COR-L47 (cell line): ENCODE measurements at regions not wholly inside any gene's neighbourhood (a gene's known extent, or its start where the extent isn't known, plus 50 kb on each side); places are given as distances from the start of the nearest gene placed in this dataset.

Experiments
- DNase-seq: peaks from one replicate; lab custom pipeline; 2025; lab: John Stamatoyannopoulos, UW

DNA sequence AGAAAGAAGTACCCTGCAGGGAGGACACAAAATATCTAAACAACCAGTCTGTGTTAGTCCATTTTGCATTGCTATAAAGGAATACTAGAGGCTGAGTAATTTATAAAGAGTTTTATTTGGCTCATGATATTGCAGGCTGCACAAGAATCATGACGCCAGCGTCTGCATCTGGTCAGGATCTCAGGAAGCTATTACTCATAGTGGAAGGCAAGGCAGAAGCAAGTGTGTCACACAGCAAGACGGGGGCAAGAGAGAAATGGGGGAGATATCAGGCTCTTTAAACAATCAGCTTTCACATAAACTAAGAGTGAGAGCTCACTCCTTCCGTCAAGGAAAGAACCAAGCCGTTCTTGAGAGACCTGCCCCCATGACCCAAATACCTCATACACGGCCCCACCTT, 614.8 kb downstream of the ZIC1 start:
- no peak for DNase-seq

DNA sequence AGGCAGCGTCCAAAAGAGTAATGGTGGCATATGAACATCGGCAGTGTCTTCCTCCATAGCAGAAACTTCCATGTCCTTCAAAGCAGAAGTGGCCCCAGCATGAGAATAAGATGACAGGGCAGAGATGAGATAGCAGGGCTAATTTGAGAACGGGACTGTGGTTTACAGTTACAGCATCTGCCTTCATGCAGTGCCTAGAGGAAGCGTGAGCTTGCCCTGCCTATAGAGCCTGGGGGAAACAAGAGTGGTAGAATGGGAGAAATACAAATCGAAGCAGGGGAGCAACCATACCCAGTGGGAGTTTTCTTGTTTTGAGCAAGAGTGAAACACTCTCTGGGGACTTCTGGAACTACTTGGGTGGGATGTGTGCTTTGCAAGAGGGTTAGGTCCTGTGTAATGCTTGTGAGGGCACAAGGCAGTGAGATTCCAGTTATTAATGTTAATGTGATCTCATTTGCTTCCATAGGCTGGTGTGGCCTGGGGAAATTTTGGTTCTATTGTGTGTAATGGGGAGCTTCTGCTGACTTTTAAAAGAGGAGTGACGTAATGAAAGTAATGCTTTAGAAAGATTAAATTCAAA, 616.9 kb downstream of the ZIC1 start:
- no peak for DNase-seq

DNA sequence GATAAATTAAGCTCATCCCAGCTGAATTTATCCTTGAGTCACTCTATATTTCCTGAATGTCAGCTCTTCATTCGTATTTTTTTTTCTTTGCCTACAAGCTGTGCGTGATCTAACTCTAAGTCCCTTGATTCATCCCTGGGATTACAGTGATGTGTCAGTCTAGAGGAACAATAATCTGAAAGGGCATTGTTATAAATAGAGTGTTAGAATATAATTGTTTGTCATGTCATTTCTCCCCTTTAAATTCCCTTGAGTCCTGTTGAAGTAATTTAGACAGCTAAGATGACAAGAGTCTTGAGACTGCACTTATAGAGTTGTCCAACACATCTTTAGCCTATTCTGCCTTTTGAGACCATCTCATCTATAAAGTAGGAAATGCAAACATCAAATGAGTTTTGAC, 621.8 kb downstream of the ZIC1 start:
- no peak for DNase-seq

GRCh38 chr3:148034353-148034752, 625.2 kb downstream of the ZIC1 start:
- DNase-seq, result no peak

- no peak for DNase-seq
Measured at GRCh38 chr3:148036331-148036876, 627.2 kb downstream of the ZIC1 start.

GRCh38 chr3:148042663-148043445, 633.7 kb downstream of the ZIC1 start:
- peak; percentile 66 for DNase-seq

DNA sequence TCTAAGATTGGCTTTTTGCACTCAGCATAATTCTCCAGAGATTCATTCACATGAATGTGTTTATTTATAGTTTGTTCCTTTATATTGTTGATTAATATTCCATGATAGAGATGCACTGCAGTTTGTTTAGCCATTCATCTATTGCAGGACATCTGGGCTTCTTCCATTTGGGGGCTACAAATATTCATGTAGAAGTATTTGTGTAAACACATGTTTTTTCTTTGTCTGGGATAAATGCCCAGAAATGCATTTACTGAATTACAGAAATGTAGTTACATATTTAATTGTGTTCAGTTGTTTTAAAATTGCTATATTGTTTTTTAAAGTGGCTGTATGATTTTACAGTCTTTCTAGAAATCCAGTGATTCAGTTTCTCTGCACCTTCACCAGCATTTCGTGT, 635.0 kb downstream of the ZIC1 start:
- no peak for DNase-seq

DNA sequence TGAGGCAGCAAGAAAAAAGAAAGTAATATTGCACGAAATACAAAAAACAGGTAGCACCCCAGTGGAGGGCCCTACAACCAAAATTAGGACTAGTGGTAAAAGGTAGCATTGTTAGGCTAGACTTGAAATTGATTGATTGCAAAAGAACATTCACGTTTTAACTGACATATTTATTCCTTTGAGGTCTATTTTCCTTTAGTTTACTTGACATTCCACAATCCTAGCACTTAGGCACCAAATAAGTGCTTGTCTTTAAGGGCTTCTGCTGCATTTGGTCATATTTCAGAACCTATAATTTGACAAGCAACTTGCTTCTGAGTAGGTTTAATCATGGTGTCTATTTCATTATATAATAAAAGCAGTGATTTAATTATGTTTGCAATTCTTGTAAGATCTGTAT, 642.7 kb upstream of the AGTR1 start:
- DNase-seq, result no peak

GRCh38 chr3:148062590-148062989, 635.1 kb upstream of the AGTR1 start:
- DNase-seq, result no peak

GRCh38 chr3:148066802-148067201, 630.9 kb upstream of the AGTR1 start:
- no peak for DNase-seq

DNA sequence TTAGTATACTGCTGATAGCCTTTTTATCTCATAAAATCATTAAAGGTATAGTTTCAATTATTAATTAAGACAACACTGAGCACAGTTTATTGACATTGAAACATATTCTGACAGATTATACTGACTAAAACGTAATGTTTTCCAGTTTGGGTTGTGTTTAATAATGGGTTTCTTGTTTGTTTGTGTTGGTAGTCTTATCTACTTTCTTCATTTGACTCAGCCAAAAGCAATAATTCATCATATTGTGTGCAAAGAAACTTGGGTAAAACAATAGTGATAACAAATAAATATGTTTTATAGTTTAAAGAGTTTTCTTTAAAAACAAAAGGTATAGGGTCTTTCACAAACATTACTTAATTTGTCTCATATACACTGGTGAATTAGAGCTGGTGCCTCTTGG, 629.2 kb upstream of the AGTR1 start:
- no peak for DNase-seq

DNA sequence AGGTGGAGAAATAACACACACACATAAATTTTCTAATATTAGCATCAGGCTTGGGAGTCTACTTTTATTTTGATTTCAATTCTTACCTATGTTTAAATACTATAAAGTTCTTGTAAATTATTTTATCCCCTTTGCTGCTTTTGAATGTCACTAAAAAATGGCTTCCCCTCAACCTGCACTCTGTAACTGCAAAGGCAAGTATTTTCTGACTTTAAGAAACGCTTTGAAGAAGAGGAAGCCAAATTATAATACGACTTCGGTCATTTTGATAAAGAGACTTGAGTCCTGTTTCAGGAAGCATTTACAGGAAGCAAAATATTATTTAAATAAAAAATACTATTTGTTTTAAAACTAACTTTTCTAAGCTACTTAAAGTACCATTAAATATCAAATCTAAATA, 627.7 kb upstream of the AGTR1 start:
- no peak for DNase-seq

- DNase-seq, result no peak
Measured at GRCh38 chr3:148073721-148074456, 623.8 kb upstream of the AGTR1 start.

DNA sequence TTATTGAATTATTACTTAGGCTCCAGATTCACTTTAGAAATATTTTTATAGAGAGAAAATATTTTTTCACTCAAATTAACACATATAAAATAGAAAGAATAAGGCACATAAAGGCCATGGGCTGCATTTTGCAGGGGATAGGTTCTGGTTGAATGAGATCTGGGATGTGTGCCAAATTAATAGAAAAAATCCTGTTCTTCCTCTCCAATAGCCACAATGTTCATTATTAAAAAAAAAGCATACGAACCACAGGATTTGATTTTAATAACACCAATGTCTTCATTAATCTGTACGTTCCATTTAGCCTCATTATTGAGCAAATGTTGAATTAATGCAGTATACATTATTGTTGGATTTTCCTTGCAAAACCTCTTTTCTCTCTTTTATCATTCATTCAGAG, 622.8 kb upstream of the AGTR1 start:
- DNase-seq, result peak; percentile 33

- peak; percentile 60 for DNase-seq
Measured at GRCh38 chr3:148075771-148076716, 621.7 kb upstream of the AGTR1 start.

GRCh38 chr3:148077318-148077923, 620.3 kb upstream of the AGTR1 start:
- peak; percentile 26 for DNase-seq

DNA sequence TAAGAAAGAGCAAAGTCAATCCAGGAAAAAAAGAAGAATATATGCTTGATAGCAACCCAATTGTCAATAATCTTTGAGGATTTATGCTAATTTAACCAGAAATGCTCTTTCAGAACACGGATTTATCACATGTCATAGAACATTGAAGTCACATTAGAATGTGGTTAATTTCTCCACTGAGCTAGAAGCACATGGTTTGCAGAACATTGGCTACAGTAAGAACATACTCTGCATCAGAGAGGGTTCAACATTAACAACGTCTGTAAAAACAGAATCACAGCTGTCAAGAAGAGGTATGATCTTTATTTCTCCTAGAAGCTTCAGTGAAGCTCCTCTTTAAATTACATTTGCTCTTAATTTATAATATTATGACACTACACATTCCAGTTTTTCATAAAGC, 619.7 kb upstream of the AGTR1 start:
- DNase-seq, result no peak

DNA sequence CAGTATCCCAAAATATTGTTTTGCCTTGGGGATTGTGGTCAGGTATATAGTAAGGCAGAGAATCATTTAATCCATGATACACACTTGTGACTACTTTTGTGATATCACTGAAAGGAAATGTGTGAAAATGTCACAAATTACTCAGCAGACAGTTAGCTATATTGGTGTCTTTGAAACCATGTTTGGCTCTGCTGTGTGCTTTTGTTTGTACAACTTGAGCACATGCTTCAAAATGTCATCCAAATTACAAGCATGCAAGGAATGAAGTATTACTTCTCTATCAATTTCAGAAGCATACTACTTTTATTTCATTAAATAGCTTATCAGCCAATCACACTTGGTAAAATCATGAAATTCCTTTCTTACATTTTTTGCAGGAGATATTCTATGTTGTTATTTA, 619.0 kb upstream of the AGTR1 start:
- no peak for DNase-seq

GRCh38 chr3:148079370-148079769, 618.3 kb upstream of the AGTR1 start:
- DNase-seq, result no peak

DNA sequence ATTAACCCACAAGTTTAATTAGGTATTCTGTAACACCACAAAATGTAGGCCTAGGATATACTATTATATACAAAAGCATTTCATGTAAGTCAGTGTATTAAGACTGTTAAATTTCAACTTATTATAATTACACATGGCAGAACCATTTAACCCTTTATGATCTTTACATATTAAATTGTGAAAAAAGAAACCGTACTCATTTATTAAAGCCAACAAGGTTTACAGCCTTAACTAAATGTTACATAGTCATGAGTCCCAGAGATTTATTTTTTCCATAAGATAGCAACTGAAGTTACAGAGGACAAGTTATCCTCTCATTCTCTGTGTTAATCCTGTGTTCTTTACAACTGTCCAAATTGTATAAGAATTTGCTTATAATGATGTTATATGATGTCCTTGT, 615.8 kb upstream of the AGTR1 start:
- no peak for DNase-seq

GRCh38 chr3:148082506-148083280, 615.0 kb upstream of the AGTR1 start:
- no peak for DNase-seq
